Upper lobe of right lung (tissue), 1 donor: ENCODE measurements at regions not wholly inside any gene's neighbourhood (a gene's known extent, or its start where the extent isn't known, plus 50 kb on each side); places are given as distances from the start of the nearest gene placed in this dataset.
A peak's percentile ranks its signal among the peaks of the same experiment; 100 is the strongest.

ENCODE experiments used
- ATAC-seq: fragments of 200-7000 bp; cut with Tn5 transposase; one replicate; pipeline ENCODE4 v1.9.1; 2020; ENCODE audit warnings: mild to moderate bottlenecking, moderate library complexity
- DNase-seq: peaks from one replicate; pipeline ENCODE4 v3.0.0-alpha.2; 2020
- H3K27ac ChIP-seq: fragments of 200-600 bp; one replicate; pipeline ENCODE4 v1.8.0; 2022
- H3K27me3 ChIP-seq: fragments of 200-600 bp; one replicate; pipeline ENCODE4 v1.8.0; 2022; ENCODE audit warnings: mild to moderate bottlenecking
- H3K36me3 ChIP-seq: fragments of 200-600 bp; one replicate; pipeline ENCODE4 v1.8.0; 2022
- H3K4me1 ChIP-seq: fragments of 200-600 bp; one replicate; pipeline ENCODE4 v1.8.0; 2022
- H3K4me3 ChIP-seq: fragments of 200-600 bp; one replicate; pipeline ENCODE4 v1.8.0; 2022; ENCODE audit warnings: mild to moderate bottlenecking
- H3K9me3 ChIP-seq: fragments of 200-600 bp; one replicate; pipeline ENCODE4 v1.8.0; 2022
- intact Hi-C: fragments of 100-400 bp; cut with DNase I; formaldehyde crosslinking; loops from one replicate; pipeline ENCODE4 v1.11.0; 2022
- TF ChIP-seq, protein P1 (sequence below): fragments of 200-600 bp; IDR thresholded peaks from one replicate; pipeline ENCODE4 v1.8.0; 2022; ENCODE audit warnings: antibody characterized with exemption
- donor health status: DM: no; HTN: yes; CAD: no; lungs with severe emphysema.

DNA sequence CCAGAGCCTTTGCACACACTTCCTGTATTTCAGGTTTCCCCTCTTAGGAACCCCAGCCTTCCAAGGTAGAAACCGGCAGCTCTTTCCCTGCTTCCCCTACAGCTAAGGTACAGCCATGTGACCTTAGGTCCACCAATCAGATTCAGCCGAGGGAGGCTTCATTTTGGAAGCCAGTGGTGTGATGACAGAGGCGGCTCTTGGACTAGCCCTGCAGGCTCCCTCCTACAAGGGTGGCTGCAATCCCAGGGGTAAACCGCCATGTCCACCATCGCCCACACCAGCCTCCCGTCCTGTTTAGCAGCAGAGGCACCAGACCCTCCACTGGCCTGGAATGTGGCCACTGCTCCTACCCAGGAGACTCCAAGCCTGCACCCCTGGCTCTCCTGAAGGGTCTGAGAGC lies 65.6 kb downstream of the SERPINA3 start:
- Histone ChIP-seq H3K4me1 (no peaks in the 10 kb centered on the region), H3K36me3 (no peaks in the 10 kb centered on the region), H3K9me3 (no peaks in the 10 kb centered on the region), H3K27ac (no peak overlapping the region), H3K4me3 (no peak overlapping the region), H3K27me3 (peaks cover 22% of the 10 kb centered on the region)
- TF ChIP-seq, protein P1, sequence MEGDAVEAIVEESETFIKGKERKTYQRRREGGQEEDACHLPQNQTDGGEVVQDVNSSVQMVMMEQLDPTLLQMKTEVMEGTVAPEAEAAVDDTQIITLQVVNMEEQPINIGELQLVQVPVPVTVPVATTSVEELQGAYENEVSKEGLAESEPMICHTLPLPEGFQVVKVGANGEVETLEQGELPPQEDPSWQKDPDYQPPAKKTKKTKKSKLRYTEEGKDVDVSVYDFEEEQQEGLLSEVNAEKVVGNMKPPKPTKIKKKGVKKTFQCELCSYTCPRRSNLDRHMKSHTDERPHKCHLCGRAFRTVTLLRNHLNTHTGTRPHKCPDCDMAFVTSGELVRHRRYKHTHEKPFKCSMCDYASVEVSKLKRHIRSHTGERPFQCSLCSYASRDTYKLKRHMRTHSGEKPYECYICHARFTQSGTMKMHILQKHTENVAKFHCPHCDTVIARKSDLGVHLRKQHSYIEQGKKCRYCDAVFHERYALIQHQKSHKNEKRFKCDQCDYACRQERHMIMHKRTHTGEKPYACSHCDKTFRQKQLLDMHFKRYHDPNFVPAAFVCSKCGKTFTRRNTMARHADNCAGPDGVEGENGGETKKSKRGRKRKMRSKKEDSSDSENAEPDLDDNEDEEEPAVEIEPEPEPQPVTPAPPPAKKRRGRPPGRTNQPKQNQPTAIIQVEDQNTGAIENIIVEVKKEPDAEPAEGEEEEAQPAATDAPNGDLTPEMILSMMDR = no peak
- DNase-seq = peak; percentile 17
- intact Hi-C loops = no loop called here
- no peak for ATAC-seq

DNA sequence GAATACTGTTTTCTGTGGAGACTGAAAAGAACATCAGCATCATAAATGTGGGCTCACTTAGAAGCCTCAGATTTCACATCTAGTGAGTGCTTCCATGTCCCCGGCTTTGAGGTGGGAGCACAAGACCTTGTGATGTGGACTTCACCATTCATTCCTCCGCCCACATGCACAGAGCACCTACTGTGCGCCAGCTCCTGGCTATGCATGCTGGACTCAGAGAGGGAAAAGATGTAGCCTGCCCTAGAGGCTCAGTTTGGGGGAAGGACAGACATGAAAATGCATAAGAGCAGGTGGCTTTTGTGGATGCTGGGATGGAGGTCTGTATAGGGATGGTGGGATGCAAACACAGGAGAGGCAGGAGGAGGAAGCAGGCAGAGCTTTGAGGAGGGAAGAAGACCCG lies 65.0 kb downstream of the SERPINA3 start:
- Histone ChIP-seq H3K4me3 (no peak overlapping the region), H3K9me3 (no peaks in the 10 kb centered on the region), H3K27ac (no peak overlapping the region), H3K36me3 (no peaks in the 10 kb centered on the region), H3K27me3 (peaks cover 22% of the 10 kb centered on the region), H3K4me1 (no peaks in the 10 kb centered on the region)
- TF ChIP-seq, protein P1 = no peak
- peak; percentile 11 for DNase-seq
- intact Hi-C loops = no loop called here
- ATAC-seq = no peak

DNA sequence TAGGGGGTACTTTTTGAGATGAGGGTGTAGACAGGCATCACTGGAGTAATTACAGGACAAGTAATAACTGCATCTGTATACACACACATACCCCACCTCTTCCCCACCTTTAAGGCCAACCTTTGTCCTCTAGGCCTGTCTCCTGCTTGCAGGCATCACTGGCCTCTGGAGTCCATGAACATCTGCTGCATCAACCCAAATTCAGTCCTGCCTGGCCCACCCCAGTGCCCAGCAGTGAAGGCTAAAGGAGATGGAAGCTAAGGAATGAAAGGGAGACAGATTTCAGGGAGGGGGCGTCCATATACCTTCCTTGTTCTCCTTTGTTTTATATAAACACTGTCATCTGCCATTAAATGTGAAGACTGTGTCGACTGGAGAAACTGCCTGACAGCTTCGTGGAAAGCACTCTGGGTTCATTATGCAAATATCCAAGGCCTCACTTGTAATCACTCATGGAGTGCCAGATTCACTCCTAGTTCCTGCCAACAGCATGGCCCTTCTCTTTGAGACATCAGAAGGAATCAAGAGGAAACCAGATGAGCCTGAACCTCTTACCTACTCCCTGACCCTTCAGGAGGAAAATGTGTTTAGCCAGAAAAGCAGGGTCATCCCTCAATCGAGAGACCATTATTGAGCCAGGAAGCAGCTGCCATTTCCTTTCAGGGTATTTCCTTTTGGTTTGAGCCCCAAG lies 64.4 kb downstream of the SERPINA3 start:
- intact Hi-C loops = no loop called here
- DNase-seq = peak; percentile 36

DNA sequence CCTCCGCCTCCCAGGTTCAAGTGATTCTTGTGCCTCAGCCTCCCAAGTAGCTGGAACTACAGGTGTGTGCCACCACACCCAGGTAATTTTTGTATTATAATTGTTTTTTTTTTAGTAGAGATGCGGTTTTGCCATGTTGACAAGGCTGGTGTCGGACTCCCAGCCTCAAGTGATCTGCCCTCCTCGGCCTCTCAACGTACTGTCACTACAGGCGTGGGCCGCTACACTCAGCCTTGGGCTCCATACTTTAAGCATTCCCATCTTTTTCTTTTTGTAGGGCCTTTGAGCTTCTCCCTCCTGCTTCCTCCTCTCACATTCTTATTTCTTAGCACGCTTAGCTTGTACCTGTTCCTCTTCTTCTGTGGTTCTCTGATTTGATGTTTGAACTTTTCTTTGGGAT lies 62.8 kb downstream of the SERPINA3 start:
- no peak overlapping the region for H3K27ac ChIP-seq
- TF ChIP-seq, protein P1 = no peak
- no peak for ATAC-seq
- no peaks in the 10 kb centered on the region for H3K9me3 ChIP-seq
- DNase-seq = no peak
- H3K36me3 ChIP-seq = no peaks in the 10 kb centered on the region
- H3K4me3 ChIP-seq = no peak overlapping the region
- H3K4me1 ChIP-seq = no peaks in the 10 kb centered on the region
- H3K27me3 ChIP-seq = peaks cover 22% of the 10 kb centered on the region
- intact Hi-C loops = no loop called here

More for the DNA sequence above, 64.4 kb downstream of the SERPINA3 start:
- Histone ChIP-seq H3K9me3 (no peaks in the 10 kb centered on the region), H3K27ac (no peak overlapping the region), H3K27me3 (peaks cover 22% of the 10 kb centered on the region), H3K4me1 (no peaks in the 10 kb centered on the region), H3K36me3 (no peaks in the 10 kb centered on the region), H3K4me3 (no peak overlapping the region)
- no peak for ATAC-seq
- TF ChIP-seq, protein P1 = no peak

DNA sequence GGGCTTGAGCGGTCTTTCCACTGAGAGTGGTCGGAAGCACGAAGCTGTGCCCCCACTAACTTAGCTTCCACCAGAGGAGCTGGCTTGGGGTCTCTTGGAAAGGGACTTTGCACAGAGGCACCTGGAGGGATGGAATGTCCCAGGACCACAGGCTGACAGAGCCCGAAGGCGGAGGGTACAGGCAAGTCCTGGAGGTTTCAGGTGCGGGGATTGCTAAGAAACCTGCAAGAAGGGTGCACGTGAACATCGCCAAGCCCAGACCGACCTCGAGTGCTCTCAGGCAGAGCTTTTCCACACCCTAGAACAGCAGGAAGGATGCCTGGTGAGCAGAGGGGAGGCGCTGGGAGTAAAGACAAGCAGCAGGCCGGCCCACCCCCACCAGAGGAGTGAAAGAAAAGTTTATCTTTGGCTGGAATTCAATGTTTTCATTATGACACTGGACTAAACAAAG lies 61.6 kb downstream of the SERPINA3 start:
- ATAC-seq (peak; percentile 42), DNase-seq (peak; percentile 52)
- TF ChIP-seq, protein P1 = no peak
- Histone ChIP-seq H3K4me3 (no peak overlapping the region), H3K27ac (no peak overlapping the region), H3K4me1 (no peaks in the 10 kb centered on the region), H3K9me3 (no peaks in the 10 kb centered on the region), H3K27me3 (peaks cover 22% of the 10 kb centered on the region), H3K36me3 (no peaks in the 10 kb centered on the region)
- intact Hi-C loops = no loop called here
